ENCODE measurements at regions not wholly inside any gene's neighbourhood (a gene's known extent, or its start where the extent isn't known, plus 50 kb on each side); places are given as distances from the start of the nearest gene placed in this dataset.

GRCh38 chr10:83734278-83734677 is 405.0 kb upstream of the GHITM start:
- Mint-ChIP-seq H3K9me3 (ENCODE audit: unreplicated experiment) (peaks cover 18% of the 10 kb centered on the region), H3K4me3 (ENCODE audit: unreplicated experiment) (no peak overlapping the region), H3K27me3 (ENCODE audit: unreplicated experiment) (peaks cover 3% of the 10 kb centered on the region), H3K4me1 (ENCODE audit: unreplicated experiment) (no peaks in the 10 kb centered on the region), H3K36me3 (ENCODE audit: unreplicated experiment) (no peaks in the 10 kb centered on the region), H3K27ac (ENCODE audit: unreplicated experiment) (no peak overlapping the region)
- DNase-seq (ENCODE audit: extremely low spot score, unreplicated experiment): no peak
- no peak for TF ChIP-seq CTCF (IDR thresholded peaks at IDR 0.05)

GRCh38 chr10:83736008-83736407 is 403.3 kb upstream of the GHITM start:
- H3K27ac Mint-ChIP-seq (ENCODE audit: unreplicated experiment): no peak overlapping the region
- no peak for TF ChIP-seq CTCF (IDR thresholded peaks at IDR 0.05)
- no peaks in the 10 kb centered on the region for H3K27me3 Mint-ChIP-seq (ENCODE audit: unreplicated experiment)
- peaks cover 18% of the 10 kb centered on the region for H3K9me3 Mint-ChIP-seq (ENCODE audit: unreplicated experiment)
- no peak overlapping the region for H3K4me3 Mint-ChIP-seq (ENCODE audit: unreplicated experiment)
- H3K4me1 Mint-ChIP-seq (ENCODE audit: unreplicated experiment): no peaks in the 10 kb centered on the region
- no peak for DNase-seq (ENCODE audit: extremely low spot score, unreplicated experiment)
- H3K36me3 Mint-ChIP-seq (ENCODE audit: unreplicated experiment): no peaks in the 10 kb centered on the region

GRCh38 chr10:83750604-83751003 is 388.7 kb upstream of the GHITM start:
- no peak overlapping the region for H3K27ac Mint-ChIP-seq (ENCODE audit: unreplicated experiment)
- peaks cover 44% of the 10 kb centered on the region for H3K9me3 Mint-ChIP-seq (ENCODE audit: unreplicated experiment)
- no peak for TF ChIP-seq CTCF (IDR thresholded peaks at IDR 0.05)
- no peaks in the 10 kb centered on the region for H3K4me1 Mint-ChIP-seq (ENCODE audit: unreplicated experiment)
- H3K4me3 Mint-ChIP-seq (ENCODE audit: unreplicated experiment): no peak overlapping the region
- H3K27me3 Mint-ChIP-seq (ENCODE audit: unreplicated experiment): no peaks in the 10 kb centered on the region
- H3K36me3 Mint-ChIP-seq (ENCODE audit: unreplicated experiment): no peaks in the 10 kb centered on the region
- DNase-seq (ENCODE audit: extremely low spot score, unreplicated experiment): no peak

- Mint-ChIP-seq H3K4me1 (ENCODE audit: unreplicated experiment) (no peaks in the 10 kb centered on the region), H3K27ac (ENCODE audit: unreplicated experiment) (no peak overlapping the region), H3K27me3 (ENCODE audit: unreplicated experiment) (peaks cover 2% of the 10 kb centered on the region), H3K9me3 (ENCODE audit: unreplicated experiment) (peaks cover 46% of the 10 kb centered on the region), H3K36me3 (ENCODE audit: unreplicated experiment) (no peaks in the 10 kb centered on the region), H3K4me3 (ENCODE audit: unreplicated experiment) (no peak overlapping the region)
- DNase-seq (ENCODE audit: extremely low spot score, unreplicated experiment): no peak
- no peak for TF ChIP-seq CTCF (IDR thresholded peaks at IDR 0.05)
Measured at GRCh38 chr10:83753490-83753889, 385.8 kb upstream of the GHITM start.

- no peak for DNase-seq (ENCODE audit: extremely low spot score, unreplicated experiment)
- TF ChIP-seq CTCF (IDR thresholded peaks at IDR 0.05): no peak
- peaks cover 8% of the 10 kb centered on the region for H3K27me3 Mint-ChIP-seq (ENCODE audit: unreplicated experiment)
- no peak overlapping the region for H3K4me3 Mint-ChIP-seq (ENCODE audit: unreplicated experiment)
- peaks cover 2% of the 10 kb centered on the region for H3K36me3 Mint-ChIP-seq (ENCODE audit: unreplicated experiment)
- peaks cover 48% of the 10 kb centered on the region for H3K9me3 Mint-ChIP-seq (ENCODE audit: unreplicated experiment)
- H3K27ac Mint-ChIP-seq (ENCODE audit: unreplicated experiment): no peak overlapping the region
- H3K4me1 Mint-ChIP-seq (ENCODE audit: unreplicated experiment): peaks cover 2% of the 10 kb centered on the region
Measured at GRCh38 chr10:83754857-83755256, 384.5 kb upstream of the GHITM start.

All from osteocyte (in vitro differentiated cells).